ENCODE measurements at regions not wholly inside any gene's neighbourhood (a gene's known extent, or its start where the extent isn't known, plus 50 kb on each side); places are given as distances from the start of the nearest gene placed in this dataset.

- DNase-seq (ENCODE audit: low read depth in 2 of 2): no peak
These were observed 171.1 kb upstream of the TMPO start for GRCh38 chr12:98344046-98344930.

GRCh38 chr12:98345308-98345876 is 170.0 kb upstream of the TMPO start:
- no peak for DNase-seq (ENCODE audit: low read depth in 2 of 2)

- no peak for DNase-seq (ENCODE audit: low read depth in 2 of 2)
These were observed 164.3 kb upstream of the TMPO start for GRCh38 chr12:98351089-98351488.

- no peak for DNase-seq (ENCODE audit: low read depth in 2 of 2)
These were observed 163.6 kb upstream of the TMPO start for GRCh38 chr12:98351784-98352183.

GRCh38 chr12:98352218-98352811 is 163.1 kb upstream of the TMPO start:
- no peak for DNase-seq (ENCODE audit: low read depth in 2 of 2)

DNA sequence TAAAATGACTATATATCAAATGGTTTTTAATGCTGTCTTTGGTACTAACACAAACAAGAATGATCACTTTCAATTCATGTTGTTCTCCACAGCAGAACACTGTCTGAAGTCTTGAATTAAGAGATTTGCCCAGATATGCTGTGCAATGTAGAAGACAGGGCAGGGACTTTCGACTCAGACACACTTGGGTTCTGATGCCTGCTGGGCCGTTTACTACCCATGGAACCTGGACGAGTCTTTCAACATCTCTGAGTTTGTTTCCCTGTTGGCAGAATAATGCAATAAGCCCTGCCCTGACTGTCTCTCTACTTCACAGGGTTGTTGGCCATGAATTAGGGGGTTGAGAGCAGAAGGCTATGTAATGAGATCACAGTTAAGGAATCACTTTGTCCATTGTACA is 162.6 kb upstream of the TMPO start:
- no peak for DNase-seq (ENCODE audit: low read depth in 2 of 2)

DNA sequence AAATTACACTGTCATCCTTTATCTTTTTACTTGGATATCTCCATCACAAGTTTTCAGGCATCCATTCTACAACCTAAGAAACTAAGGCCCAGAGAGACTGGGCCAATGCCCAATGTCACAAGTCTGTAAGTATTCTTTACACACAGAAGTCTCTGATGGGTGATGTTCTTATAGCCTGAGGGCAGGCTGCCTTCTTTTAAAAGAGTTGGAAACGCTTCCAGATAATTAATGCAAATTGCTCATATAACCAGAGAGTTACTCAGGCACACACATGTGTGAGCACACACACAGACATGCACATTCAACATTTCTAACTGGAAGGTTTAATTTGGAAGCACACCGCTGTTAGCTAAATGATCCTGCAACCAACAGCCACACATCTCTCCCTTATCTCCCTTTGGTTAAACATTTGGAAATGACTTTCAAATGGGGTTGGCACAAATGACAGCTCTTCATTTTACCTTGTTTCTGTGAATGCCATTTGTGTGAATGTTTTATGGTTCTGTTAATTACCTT is 160.8 kb upstream of the TMPO start:
- DNase-seq (ENCODE audit: low read depth in 2 of 2): no peak

DNA sequence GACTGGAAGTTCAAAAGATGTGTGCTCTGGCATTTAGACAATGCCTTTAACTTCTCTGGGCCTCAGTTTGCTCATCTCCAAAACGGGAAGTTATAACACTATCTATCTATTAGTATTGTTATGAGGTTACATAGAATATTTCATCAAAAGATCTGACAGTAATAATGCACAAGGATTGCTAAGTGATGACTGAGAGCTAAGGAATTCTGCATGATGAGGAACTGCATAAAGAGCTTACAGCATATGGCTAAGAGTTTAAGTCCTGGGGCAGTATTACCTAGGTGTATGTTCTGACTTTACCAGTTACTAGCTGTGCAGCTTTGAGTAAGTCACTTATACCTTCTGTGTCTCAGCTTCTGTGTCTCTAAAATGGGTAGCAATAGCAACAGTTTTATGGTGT is 160.1 kb upstream of the TMPO start:
- no peak for DNase-seq (ENCODE audit: low read depth in 2 of 2)

GRCh38 chr12:98355933-98356332 is 159.5 kb upstream of the TMPO start:
- DNase-seq (ENCODE audit: low read depth in 2 of 2): no peak

DNA sequence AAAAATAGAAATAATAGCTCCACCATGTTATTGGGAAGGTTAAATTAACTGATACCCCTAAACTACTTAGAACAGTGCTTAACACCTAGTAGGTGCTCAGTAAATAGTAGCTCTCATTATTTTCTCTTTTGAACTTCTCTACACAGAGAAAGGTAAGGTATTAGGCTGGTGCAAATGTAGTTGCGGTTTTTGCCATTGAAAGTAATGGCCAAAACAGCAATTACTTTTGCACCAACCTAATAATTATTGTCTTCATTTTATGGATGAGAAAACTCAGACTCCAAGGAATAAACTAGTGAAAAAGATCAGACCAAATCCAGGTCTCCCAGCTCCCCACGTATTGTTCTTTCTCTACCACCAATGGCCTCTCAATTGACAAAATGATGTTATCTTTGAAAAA is 157.2 kb upstream of the TMPO start:
- no peak for DNase-seq (ENCODE audit: low read depth in 2 of 2)

- DNase-seq (ENCODE audit: low read depth in 2 of 2): no peak
These were observed 155.5 kb upstream of the TMPO start for GRCh38 chr12:98359856-98360255.

DNA sequence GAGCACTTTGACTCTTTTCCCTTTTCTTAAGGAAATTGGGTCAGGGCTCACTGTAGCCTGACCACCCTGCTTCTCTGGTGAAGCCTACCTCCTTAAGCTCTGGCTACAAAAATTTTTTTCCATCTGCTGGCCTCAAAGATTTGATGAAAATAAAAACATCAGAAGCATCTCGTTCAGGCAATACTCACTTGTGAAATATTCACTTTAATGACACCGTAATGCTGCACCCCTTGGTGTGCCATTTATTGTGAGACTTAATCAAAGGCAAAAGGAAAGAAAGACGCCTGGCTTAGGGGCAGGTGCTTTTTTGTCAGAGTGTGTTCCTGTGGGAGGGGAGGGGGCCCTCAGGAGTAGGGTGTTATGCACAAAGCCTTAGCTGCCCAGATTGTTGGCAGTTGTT is 155.0 kb upstream of the TMPO start:
- DNase-seq (ENCODE audit: low read depth in 2 of 2): no peak

GRCh38 chr12:98369581-98369980 is 145.8 kb upstream of the TMPO start:
- no peak for DNase-seq (ENCODE audit: low read depth in 2 of 2)

DNA sequence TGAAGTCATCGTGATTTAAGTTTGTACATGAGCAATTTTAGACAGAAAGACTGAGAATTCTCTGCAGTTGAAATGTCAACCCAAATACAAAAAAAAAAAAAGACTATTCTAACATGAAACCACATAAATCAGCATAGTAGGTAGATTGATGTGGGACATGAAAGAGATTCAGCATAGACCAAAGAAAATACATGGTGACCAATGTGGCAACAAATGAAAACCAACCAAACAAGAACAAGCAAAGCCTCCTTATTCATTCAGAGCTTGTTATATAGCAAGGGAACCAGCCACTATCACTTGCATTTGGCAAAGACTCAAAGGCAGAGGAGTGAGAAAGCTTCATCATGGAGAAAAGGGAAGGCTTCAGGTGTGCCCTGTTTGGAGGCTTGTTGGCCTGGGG is 144.4 kb upstream of the TMPO start:
- no peak for DNase-seq (ENCODE audit: low read depth in 2 of 2)

DNA sequence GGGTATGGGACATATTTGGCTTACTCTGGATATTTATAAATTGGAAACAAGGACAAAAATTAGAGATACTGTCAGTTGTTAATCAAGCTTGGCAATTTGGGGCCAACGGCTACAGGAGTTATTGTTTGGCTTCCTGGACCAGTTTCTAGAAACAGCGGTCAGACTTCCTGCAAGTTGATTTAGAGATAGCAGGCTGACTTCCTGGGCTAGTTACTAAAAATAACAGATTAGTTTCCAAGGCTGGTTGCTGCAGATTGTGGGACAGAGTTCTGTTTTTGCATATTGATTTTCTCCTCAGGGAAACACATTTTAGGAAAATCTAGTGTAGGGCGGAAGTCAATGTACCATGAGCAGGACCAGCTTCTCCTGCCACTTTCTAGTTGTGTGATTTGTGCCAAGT is 144.0 kb upstream of the TMPO start:
- no peak for DNase-seq (ENCODE audit: low read depth in 2 of 2)

- no peak for DNase-seq (ENCODE audit: low read depth in 2 of 2)
These were observed 142.9 kb upstream of the TMPO start for GRCh38 chr12:98372340-98373024.

GRCh38 chr12:98373025-98373554 is 142.3 kb upstream of the TMPO start:
- DNase-seq (ENCODE audit: low read depth in 2 of 2): no peak

- no peak for DNase-seq (ENCODE audit: low read depth in 2 of 2)
These were observed 141.4 kb upstream of the TMPO start for GRCh38 chr12:98374007-98374406.

- no peak for DNase-seq (ENCODE audit: low read depth in 2 of 2)
These were observed 136.3 kb upstream of the TMPO start for GRCh38 chr12:98379106-98379505.

DNA sequence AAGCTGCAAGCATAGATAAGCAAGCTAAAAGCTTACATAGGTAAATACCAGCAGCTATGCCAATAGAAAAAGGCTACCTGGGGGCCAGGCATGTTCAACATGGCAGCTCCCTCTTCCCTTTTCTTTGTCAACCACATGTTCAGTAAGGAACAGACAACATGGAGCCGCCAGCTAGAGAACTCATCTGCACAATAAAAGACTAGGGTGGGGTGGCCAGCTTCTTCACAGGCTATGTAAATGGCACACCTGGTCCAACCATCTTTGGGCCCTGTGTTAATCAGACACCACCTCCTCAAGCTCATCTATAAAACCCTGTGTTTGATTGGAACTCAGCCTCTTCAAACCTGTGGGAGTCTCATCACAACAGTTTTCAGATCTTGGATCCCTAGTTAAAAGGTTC is 129.7 kb upstream of the TMPO start:
- DNase-seq (ENCODE audit: low read depth in 2 of 2): no peak

- no peak for DNase-seq (ENCODE audit: low read depth in 2 of 2)
These were observed 127.9 kb upstream of the TMPO start for GRCh38 chr12:98387444-98387843.

DNA sequence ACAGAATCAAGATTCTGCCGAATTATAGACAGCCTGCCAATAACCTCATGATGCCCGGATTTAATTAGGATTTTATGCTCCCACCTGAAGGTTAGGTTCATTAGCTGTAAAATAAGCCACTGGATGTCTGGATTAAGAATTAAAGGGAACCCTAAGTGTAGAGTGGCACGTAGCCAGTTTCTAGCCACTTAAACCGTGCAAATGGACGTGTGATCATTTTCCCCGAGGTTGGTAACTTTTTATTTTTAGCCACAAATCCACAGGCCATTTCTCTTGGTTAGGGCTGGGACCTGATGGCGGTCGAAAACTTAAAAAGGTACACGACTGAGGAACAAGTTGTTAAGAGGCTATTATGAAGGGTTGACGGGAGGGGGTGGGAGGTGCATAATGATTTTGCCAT is 127.3 kb upstream of the TMPO start:
- DNase-seq (ENCODE audit: low read depth in 2 of 2): no peak
